Nephron (organoid): ENCODE measurements at regions not wholly inside any gene's neighbourhood (a gene's known extent, or its start where the extent isn't known, plus 50 kb on each side); places are given as distances from the start of the nearest gene placed in this dataset.

ENCODE experiments used
- H3K27ac Mint-ChIP-seq, 3 experiments: 2 replicates each; pipeline ENCODE4 v1.8.0; 2020; ENCODE audit warnings: mixed read lengths in 3 of 3, mild to moderate bottlenecking in 2 of 3, moderate library complexity in 1 of 3
- H3K27me3 Mint-ChIP-seq: 2 replicates; pipeline ENCODE4 v1.8.0; 2021; ENCODE audit warnings: low read depth, mild to moderate bottlenecking, moderate library complexity, mixed read lengths
- H3K36me3 Mint-ChIP-seq: 2 replicates; pipeline ENCODE4 v1.8.0; 2020; ENCODE audit warnings: low read depth, mixed read lengths
- H3K4me1 Mint-ChIP-seq: 2 replicates; pipeline ENCODE4 v1.8.0; 2020; ENCODE audit warnings: mixed read lengths
- H3K4me3 Mint-ChIP-seq, 3 experiments: 2 replicates each; pipeline ENCODE4 v1.8.0; 2020; ENCODE audit warnings: mild to moderate bottlenecking in 3 of 3, mixed read lengths in 3 of 3, moderate library complexity in 2 of 3
- H3K9me3 Mint-ChIP-seq: 2 replicates; pipeline ENCODE4 v1.8.0; 2020; ENCODE audit warnings: mixed read lengths
- CTCF ChIP-seq, 3 experiments: fragments of 200-600 bp; sonication (generic); IDR thresholded peaks; one replicate each; pipeline ENCODE4 v1.5.0; 2021; ENCODE audit warnings: antibody characterized with exemption in 3 of 3; ENCODE audit not compliant: unreplicated experiment in 3 of 3

DNA sequence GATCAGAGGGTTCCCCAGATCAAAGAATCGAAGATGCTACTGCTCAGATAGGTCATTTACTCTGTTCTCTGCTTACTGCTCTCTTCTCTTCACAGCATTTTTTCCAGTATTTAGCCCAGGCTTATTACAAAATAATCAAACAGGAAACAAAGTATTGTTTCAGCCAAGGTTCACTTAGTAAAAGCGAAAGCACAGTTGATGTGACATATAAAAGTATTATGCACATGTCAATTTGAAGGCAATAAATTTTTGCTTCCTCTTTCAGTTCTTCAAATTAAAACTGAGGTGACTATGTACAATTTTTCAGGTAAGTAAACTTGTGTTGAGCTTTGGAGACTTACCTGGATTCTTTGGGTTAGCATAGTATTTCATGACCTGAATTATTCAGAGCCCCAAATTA lies 262.8 kb upstream of the CHST9 start:
- Mint-ChIP-seq H3K36me3 (no peaks in the 10 kb centered on the region), H3K4me1 (peaks cover 13% of the 10 kb centered on the region), H3K4me3 (no peak overlapping the region), H3K27ac (no peak overlapping the region), H3K27me3 (no peaks in the 10 kb centered on the region), H3K9me3 (peaks cover 10% of the 10 kb centered on the region)
- TF ChIP-seq CTCF (IDR thresholded peaks at IDR 0.05; ENCODE audit: unreplicated experiment in 3 of 3) = no peak

- TF ChIP-seq CTCF (IDR thresholded peaks at IDR 0.05; ENCODE audit: unreplicated experiment in 3 of 3) = no peak
- H3K9me3 Mint-ChIP-seq = peaks cover 14% of the 10 kb centered on the region
- no peaks in the 10 kb centered on the region for H3K27me3 Mint-ChIP-seq
- H3K4me3 Mint-ChIP-seq = no peak overlapping the region
- peaks cover 13% of the 10 kb centered on the region for H3K4me1 Mint-ChIP-seq
- H3K36me3 Mint-ChIP-seq = no peaks in the 10 kb centered on the region
- no peak overlapping the region for H3K27ac Mint-ChIP-seq
Observed at GRCh38 chr18:27447451-27447881, 262.4 kb upstream of the CHST9 start.

- Mint-ChIP-seq H3K27me3 (peaks cover 4% of the 10 kb centered on the region), H3K36me3 (no peaks in the 10 kb centered on the region), H3K27ac (no peak overlapping the region), H3K4me3 (no peak overlapping the region), H3K9me3 (peaks cover 15% of the 10 kb centered on the region), H3K4me1 (peaks cover 22% of the 10 kb centered on the region)
- TF ChIP-seq CTCF (IDR thresholded peaks at IDR 0.05; ENCODE audit: unreplicated experiment in 3 of 3) = no peak
Observed at GRCh38 chr18:27430595-27430994, 245.5 kb upstream of the CHST9 start.

DNA sequence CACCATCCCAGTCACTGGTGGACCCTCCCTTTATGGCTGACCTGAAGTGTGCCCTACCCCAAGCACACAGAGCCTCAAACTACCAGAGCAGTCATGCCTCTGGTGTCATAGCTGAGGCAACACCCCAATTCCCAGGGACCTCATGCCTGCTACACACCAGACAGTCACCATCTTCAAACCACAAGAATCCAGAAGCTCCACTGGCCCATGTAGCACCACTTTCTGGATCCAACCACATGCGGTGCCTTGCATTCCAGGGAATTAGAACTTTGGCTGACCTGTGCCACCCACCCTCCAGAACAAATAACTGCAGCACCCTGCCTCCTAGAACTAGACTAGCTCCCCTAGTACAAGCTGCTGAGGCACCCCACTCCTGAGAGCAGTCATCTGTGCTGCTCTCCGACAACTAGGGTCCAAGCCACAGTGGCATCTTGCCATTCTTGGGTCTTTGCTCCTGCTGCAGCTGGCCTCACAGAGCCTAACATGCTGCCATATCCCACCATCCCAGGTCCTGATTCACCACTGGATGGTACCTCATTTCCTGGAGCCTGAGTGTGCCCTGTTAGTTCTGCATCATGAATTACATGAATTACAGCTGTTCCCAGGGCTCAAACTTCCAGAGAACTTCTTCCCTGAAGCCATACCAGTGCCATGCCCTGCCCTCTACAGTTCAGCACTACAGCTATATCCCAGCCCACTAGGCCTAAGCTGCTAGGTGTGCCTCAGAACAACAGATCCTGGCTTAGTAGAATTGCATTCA lies 243.8 kb upstream of the CHST9 start:
- Mint-ChIP-seq H3K36me3 (no peaks in the 10 kb centered on the region), H3K9me3 (peaks cover 15% of the 10 kb centered on the region), H3K4me3 (no peak overlapping the region), H3K27me3 (peaks cover 4% of the 10 kb centered on the region), H3K27ac (no peak overlapping the region), H3K4me1 (peaks cover 11% of the 10 kb centered on the region)
- no peak for TF ChIP-seq CTCF (IDR thresholded peaks at IDR 0.05; ENCODE audit: unreplicated experiment in 3 of 3)

GRCh38 chr18:27428120-27428519 lies 243.0 kb upstream of the CHST9 start:
- H3K4me3 Mint-ChIP-seq = no peak overlapping the region
- H3K36me3 Mint-ChIP-seq = no peaks in the 10 kb centered on the region
- peaks cover 11% of the 10 kb centered on the region for H3K4me1 Mint-ChIP-seq
- H3K9me3 Mint-ChIP-seq = peaks cover 15% of the 10 kb centered on the region
- no peak for TF ChIP-seq CTCF (IDR thresholded peaks at IDR 0.05; ENCODE audit: unreplicated experiment in 3 of 3)
- H3K27me3 Mint-ChIP-seq = peaks cover 4% of the 10 kb centered on the region
- H3K27ac Mint-ChIP-seq = no peak overlapping the region

- Mint-ChIP-seq H3K4me3 (no peak overlapping the region), H3K4me1 (peaks cover 11% of the 10 kb centered on the region), H3K27ac (no peak overlapping the region), H3K36me3 (no peaks in the 10 kb centered on the region), H3K27me3 (peaks cover 2% of the 10 kb centered on the region), H3K9me3 (no peaks in the 10 kb centered on the region)
- no peak for TF ChIP-seq CTCF (IDR thresholded peaks at IDR 0.05; ENCODE audit: unreplicated experiment in 3 of 3)
Observed at GRCh38 chr18:27423581-27423980, 238.5 kb upstream of the CHST9 start.
